SKM-1 treated with dmso at 0.1 percent for 144 hours (cell line): ENCODE measurements at regions not wholly inside any gene's neighbourhood (a gene's known extent, or its start where the extent isn't known, plus 50 kb on each side); places are given as distances from the start of the nearest gene placed in this dataset.
"Not testable (repeated sequence)": the region's sequence is repeated elsewhere in the genome, so short reads cannot be mapped to it uniquely, and the experiment has no call there.

Experiments used
- DNase-seq: peaks from one replicate; lab custom pipeline; 2025; ENCODE audit not compliant: unreplicated experiment; lab: John Stamatoyannopoulos, UW

DNA sequence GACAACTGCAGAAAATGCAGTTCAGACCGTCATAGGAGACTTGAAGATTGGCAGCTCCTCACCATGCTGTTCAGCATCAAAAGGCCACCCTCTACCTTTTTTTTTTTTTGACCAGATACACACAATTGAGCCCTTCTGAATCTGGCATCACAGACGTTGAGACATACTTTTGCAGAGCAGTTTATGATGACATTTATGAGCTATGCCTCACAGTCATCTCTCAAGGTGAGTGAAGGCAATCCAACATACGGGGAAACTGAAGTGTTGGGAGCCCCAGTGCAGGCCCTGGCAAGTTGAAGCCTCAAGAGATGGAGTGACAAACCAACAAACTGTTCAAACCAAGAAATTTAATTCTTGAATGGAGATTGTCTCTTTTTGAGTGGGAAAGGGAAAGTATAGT is 83.6 kb upstream of the DLX6 start:
- no peak for DNase-seq

DNA sequence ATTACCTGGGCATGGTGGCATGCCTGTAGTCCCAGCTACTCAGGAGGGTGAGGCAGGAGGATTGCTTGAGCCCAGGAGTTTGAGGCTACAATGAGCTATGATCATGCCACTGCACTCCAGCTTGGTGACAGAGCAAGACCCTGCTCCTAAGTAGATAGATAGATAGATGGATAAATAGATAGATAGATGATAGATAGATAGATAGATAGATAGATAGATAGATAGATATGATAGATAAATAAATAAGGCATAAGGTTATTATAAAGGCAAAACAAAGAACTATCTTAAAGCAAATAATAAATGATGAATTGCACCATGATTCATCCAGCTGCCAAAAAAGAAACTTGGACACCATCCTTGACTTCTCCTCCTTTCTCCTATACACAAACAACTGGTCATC is 82.0 kb upstream of the DLX6 start:
- not testable (repeated sequence) for DNase-seq

DNA sequence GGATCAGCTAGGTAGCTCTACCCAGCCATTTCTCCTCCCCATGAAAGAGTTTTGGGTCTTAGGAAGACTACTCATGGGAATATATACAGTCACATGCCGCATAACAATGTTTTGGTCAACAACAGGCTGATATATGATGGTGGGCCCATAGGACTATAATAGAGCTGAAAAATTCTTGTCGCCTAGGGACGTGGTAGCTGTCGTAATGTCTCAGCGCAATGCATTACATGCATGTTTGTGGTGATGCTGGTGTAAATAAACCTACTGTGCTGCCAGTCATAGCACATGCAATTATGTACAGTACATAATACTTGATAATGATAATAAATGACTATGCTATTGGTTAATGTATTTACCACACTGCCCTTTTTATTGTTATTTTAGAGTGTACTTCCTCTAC is 78.2 kb upstream of the DLX6 start:
- DNase-seq, result no peak

DNA sequence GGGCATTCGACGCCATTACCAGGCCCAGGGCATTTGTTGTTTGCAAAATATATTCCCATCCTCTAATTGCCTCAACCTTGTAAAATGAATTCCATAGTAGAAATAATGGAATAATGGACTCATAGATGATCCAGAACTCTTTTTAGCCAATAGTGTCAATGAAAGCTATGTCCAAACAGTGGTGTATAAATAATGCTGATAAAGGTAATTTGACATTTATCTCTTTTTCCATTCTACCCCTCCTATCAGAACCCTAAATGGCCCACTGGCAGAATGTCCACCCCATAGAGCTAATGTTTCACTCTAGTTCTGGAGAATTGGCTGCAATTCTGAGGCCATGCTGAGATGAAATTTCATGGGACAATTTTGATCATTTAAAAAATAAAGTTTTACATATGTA is 76.4 kb upstream of the DLX6 start:
- no peak for DNase-seq

DNA sequence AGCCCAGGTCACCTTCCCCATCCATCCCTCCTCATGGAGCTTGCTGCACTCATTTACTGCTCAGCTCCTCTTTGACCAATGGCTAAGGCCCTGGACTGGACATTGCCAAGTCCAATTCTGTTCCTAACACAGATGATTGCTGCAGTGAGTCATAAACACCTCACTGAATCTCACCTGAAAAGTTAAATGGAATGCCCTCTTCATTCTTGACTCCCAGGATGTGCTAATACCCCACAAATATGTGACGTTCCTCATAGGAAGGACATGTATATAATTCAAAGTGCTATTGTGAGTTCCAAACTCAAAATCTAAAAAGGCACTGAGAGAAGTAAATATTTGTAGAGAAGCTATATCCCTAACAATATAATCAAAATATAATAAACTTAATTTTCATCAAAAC is 73.5 kb upstream of the DLX6 start:
- no peak for DNase-seq

DNA sequence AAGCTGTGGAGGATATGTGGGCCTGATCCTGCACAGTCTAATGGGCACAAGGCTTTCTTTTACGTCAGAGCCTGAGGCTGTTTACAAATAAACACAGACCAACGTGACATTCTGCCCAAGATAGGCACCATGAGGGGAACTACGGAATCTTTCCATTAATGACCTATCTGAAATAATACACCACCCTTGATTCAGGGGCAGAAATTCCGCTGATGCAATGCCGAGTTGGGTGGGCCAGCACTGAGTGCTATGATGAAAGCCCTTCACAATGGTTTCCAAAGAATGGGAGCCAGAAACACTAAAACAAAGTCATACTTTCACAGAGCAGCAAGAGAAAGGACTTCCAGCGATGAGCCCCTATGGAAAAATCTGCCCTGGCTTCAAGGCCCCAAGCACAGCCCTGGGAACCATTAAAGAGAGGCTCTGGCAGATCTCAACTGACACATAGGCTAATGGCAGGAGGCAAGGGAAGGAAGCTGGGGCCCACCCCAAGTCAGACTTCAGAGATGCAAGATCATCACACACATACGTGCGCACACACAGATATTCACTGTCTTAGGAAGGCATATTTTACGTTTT is 72.2 kb upstream of the DLX6 start:
- no peak for DNase-seq

DNA sequence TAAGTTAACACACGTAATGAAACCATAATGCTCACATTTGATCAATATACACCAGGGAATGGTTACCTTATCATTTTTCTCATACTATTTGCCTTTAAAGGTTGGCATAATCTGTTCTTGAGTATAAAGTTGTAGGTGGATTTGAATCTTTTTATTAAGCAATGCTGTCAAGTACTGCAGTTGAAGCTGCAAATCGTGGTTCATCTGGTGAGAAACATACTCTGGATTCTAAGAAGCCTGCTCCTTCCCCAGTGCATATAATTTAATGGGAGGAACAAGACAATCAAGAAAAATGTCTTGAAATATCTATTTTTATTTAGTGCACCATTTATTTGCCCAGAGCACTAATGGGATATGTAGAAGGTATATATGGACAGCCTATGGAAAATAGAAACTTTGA is 68.7 kb upstream of the DLX6 start:
- DNase-seq, result no peak

DNA sequence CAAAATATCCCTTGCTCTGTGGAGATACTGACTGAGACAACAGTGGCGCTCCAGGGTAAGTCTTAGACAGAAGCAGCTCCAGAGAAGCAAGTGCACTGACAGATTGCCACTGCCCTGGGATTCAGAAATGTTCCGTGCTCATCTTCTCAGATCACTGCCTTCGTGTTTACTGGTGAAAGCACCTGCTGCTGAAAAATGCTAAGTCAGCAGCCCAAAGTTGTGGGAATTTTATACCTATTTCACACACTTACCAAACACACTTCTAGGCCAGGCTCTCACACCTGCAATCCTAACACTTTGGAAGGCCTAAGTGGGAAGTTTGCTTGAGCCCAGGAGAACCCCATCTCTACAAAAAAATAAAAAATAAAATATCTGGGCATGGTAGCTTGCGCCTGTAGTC is 63.2 kb upstream of the DLX6 start:
- DNase-seq, result no peak

DNA sequence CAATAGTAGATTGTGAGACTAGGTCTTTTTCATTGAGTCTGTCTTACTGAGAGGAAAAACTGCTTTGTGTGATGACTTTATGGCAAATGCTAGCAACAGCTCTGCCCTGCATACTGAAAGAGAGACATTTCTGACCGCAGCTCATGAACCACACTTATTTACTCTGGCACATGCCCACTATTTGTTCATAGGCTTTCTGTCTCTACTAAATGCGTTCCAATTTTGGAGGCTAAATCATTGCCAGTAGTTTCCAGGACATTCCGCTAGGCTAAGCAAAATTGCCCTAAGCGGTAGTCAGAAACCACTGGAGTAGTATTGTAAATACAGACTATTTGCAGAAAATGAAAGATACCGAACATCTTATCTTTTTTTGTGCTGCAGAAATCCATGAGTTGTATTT is 55.6 kb upstream of the DLX6 start:
- DNase-seq, result no peak

DNA sequence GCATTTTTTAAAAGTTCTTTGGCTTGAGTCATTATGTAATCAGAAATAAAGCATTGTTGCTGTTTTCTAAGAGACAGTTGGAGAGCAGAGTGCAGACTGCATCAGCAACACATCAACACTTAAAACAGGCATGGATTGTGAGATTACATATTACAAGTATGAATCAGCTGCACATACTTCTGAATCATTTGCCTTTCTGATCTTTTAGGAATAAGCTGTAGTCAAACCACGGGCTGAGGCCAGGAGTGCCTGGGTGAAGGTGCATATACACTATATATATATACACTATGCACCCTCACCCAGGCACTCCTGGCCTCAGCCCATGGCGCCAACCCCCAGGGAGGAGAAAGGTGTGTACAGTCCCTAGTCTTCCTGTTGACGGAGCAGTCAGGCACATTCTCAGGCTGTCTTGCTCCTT is 52.4 kb upstream of the DLX6 start:
- DNase-seq, result no peak

DNA sequence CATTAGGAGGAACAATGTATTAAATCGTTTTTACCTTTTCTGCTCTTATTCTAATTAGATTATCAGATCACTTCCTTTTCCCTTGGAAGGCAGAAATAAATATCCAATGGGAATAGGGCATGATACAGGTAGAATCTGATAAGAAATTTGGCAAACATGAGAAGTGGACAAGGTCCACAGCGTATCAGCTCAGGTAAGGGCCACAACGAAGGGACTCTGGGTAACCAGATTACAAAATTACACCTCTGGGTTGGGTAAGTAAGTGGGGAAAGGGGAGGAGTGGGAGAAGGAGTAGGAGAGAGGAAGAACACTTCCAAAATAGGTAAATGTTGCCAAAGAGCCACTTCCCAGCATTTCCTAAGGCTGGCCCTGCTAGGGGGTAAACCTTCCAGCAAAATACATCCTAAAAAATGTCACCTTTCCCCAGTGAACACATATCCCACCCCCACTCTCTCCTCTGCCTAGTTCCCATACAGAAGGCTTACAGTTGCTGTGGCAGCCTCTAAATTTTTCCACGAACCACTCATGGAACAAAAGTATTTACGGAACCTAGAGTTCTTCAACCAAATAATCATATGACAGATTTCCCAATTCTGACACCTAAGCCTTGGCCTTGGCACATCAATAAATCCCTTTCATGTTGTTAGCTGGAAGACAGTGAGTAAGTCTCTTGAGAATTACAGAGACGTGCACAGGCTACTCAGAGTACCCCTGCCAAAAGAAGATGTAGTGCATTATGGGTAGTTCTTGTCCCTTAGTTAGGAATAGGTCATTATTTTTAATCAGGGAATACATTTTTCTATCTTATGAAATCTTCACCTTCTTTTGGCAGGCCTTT is 51.5 kb upstream of the DLX6 start:
- DNase-seq, result no peak
